GM21423 (cell line): ENCODE measurements at regions not wholly inside any gene's neighbourhood (a gene's known extent, or its start where the extent isn't known, plus 50 kb on each side); places are given as distances from the start of the nearest gene placed in this dataset.
"Not testable (repeated sequence)": the region's sequence is repeated elsewhere in the genome, so short reads cannot be mapped to it uniquely, and the experiment has no call there.

Source experiments
- ATAC-seq: cut with Tn5 transposase; IDR thresholded peaks from one replicate; pipeline ENCODE4 v1.9.1; 2021; ENCODE audit warnings: mild to moderate bottlenecking, moderate library complexity; ENCODE audit not compliant: unreplicated experiment

- no peak for ATAC-seq
Observed at GRCh38 chr18:22067682-22068081, 101.7 kb upstream of the GATA6 start.

- not testable (repeated sequence) for ATAC-seq
Observed at GRCh38 chr18:22068784-22069183, 100.6 kb upstream of the GATA6 start.

DNA sequence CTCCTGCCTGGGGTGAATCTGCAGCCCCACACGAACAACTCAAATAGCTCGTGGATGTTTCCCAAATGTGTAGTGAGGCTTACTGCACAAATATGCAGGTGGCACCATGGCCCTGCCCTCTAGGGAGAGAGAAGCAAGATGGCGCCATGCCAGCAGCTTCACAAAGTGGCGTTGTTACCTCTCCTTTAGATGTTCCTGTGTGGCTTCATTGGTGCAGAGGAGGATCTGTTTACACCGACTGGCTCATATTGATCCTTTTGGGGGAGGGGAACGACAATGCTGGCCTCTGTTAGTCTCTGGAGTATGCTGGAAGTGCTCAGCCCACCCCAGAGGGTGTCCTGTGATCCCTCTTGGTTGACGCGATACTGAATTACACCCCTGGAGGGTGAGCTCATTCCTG is 99.5 kb upstream of the GATA6 start:
- ATAC-seq, result no peak

GRCh38 chr18:22073411-22073810 is 96.0 kb upstream of the GATA6 start:
- ATAC-seq, result no peak

DNA sequence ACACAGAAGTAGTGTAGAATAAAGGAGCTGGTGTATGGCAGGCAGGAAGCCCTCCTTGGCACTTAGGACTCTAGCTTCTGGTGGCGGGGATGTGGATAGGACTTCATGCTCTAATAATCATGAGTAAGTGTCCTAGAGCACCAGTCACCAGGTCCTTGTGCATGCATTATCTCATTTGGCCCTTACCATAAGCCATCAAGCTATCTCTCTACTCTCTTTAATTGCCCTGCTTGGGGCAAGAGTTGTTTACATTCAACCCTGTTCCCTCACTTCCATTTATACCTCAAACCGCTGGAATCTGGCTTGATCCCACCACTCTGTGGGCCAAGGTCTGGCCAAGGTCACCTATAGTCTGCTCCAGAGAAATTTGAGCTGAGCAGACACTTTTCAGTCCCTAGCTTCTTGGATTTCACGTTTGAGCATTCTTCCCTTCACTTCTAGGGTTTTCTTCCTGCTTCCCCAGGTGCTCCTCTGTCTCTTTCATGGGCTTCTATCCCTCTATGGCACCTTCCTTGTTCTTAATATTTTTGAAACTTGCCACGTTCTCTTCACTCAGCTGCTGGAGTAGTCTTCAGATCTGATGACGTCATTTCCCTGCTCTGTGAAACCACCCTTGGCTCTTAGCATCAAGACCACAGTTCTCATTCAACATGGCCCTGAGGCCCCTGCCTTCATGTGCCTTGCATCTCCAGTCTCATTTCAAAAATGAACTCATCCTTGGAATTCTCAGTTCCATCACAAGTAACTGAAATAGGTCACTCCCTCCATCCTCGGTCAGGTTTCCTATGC is 94.9 kb upstream of the GATA6 start:
- no peak for ATAC-seq

DNA sequence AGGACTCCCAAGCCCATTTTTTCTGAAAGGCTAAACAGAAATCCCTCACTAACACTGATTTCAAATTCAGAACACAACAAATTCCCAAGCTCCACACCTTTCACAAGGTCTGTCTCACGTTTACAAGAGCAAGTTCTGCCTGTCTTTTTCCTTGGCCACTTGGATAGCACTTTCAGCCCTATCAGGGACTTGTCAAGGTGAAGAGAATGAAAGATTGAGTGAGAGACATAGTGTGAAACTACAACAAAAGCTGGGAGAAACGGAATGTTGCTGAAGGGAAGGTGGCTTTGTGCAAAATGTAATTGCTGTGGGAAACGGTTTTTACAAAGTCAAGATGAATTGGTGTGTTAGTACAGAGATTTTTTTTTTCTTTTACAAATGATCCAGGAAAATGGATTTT is 89.4 kb upstream of the GATA6 start:
- no peak for ATAC-seq

DNA sequence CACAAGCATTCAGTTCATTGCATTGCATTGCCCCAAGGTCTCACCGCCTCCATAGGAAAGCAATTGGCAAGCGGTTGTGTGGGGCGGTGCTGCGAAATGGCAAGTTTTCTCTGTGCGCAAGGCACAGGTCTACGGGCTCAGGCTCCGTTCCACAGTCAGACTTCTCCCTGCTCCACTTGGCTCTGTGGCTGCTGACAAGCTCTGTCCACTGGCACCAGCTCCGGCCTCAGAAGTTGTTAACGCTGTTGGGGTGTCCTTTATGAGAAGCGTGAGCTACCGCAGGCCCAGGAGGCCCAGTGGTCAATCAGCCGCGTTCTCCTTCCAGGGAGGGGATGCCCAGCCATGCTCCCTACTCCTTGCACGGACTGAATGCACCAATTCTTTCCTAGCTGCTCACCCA is 87.0 kb upstream of the GATA6 start:
- ATAC-seq, result no peak

DNA sequence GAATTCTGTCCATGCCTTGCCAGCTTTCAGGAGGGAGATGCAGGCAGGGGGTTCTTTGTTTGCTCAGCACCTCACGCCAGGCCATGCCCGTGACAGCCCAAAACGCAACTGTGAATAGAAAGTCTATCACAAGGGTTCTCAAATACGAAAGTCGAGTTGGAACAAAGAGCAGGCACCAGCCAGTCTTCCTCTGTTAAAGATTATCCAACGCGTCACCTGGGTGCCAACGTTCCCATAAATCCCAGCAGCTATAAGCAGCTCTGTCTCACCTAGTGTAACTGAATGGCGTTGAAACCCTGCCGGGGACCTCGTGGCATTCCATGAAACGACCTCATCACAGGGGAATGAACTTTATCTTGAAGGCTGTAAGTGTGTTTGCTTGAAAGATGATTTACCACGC is 84.8 kb upstream of the GATA6 start:
- no peak for ATAC-seq

GRCh38 chr18:22086973-22087372 is 82.4 kb upstream of the GATA6 start:
- no peak for ATAC-seq

DNA sequence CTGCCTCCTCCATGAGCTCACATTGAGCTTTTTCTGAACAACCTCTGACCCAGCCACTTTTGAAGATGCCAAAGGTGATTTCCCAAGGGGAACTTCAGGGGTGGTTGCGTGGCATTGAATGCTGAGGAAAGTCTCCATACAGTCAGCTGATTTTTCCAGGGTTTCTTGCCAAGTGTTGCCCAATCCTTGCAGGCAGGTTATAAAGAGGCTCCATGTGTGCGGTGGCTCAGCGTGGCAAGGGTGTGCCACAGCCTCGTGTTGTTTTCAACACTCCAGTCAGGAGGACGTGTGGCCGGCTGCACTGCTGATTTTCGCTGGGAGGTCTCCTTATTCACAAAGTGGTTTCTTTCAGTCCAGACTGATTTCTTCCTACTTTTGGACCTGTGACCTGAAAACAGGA is 81.4 kb upstream of the GATA6 start:
- no peak for ATAC-seq

GRCh38 chr18:22088996-22089640 is 80.3 kb upstream of the GATA6 start:
- ATAC-seq, result no peak

DNA sequence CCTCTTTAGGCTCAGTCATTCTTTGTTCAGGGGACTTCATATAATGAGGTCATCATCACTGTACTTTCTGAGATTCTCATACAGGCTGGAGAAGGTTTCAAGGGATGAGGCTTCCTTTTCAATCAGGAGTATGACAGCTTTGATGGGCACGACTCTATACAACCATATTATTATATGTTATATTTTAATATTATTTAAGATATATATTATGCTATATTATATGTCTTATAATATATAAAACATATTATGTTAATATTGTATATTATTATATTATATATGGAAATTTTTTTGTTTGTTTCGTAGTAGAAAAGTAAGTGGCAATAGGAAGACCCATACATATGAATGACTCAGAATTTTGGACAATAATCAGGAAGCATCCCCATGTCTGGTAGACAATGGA is 78.0 kb upstream of the GATA6 start:
- ATAC-seq, result no peak

- ATAC-seq, result no peak
Observed at GRCh38 chr18:22093731-22094357, 75.5 kb upstream of the GATA6 start.

GRCh38 chr18:22094358-22094734 is 75.0 kb upstream of the GATA6 start:
- ATAC-seq, result no peak

- no peak for ATAC-seq
Observed at GRCh38 chr18:22098563-22098989, 70.8 kb upstream of the GATA6 start.

- no peak for ATAC-seq
Observed at GRCh38 chr18:22099925-22100324, 69.5 kb upstream of the GATA6 start.

DNA sequence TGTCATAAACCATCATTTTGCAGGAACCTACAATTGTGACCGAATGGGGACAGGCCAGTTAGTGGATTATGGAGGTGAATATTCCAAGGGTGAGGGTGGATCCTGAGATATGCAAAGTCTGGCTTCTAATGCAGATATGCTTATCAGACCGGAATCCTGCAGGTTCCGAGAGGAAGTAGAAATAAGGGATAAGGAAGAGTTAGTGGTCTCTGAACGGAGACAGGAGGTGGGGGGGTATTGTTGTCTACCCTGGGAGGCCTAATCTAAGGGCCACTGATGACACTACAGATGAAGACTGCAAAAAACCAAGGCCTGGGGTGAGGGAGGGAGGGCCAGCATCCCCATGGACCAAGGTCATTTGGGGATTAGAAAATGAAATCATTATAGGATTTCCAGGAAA is 67.7 kb upstream of the GATA6 start:
- ATAC-seq, result no peak

DNA sequence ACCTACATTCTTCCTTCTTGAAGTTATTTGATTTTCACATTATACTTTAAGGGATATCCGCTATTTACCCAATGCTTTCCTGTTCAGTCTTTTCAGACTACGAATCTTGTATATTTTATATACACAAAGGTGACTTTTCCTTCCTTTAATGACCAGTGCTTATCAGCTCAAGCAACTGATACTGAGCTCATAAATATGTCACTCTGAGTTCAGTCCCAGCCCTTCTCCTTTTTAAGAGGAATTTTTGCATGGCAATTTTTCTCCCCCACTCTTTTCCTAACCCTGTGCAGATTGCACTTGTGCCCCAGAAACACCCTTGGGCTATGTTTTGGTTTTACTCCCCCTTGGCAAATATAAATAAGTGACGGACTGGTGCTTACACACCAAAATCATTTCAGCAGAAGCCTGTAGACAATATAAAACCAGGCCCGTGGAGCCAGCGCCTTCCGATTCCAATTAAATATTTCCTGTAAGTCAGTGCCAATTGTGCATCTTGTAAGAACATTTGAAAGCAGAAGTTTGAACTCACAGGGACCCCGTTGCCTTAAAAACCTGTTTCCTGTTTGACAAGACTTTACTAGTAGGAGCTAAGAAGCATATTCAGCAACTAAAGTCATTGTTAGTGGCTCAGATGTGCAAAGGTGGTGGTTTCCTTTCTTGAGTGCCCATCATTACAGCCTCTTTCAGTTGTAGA is 66.3 kb upstream of the GATA6 start:
- no peak for ATAC-seq

DNA sequence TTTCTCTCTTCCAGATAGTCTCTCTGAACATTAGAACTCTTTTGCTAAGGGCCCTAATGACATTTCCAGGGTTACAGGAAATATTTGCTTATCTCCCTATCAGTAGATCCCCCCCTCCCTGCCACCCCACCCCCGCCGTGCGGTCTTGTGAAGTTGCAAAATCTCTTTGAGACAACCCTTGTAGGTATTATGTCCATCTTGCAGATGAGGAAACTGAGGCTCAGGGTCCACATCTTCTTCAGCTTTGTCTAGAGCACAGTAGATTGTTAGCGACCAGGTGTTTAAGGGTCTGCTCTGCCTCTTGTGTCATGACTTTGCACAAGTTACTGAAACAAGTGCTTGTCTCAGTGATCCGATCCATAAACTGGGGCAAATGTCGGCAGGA is 65.8 kb upstream of the GATA6 start:
- ATAC-seq, result no peak

GRCh38 chr18:22106536-22107292 is 62.7 kb upstream of the GATA6 start:
- ATAC-seq, result no peak

- no peak for ATAC-seq
Observed at GRCh38 chr18:22108674-22109073, 60.7 kb upstream of the GATA6 start.
